ENCODE measurements at regions not wholly inside any gene's neighbourhood (a gene's known extent, or its start where the extent isn't known, plus 50 kb on each side); places are given as distances from the start of the nearest gene placed in this dataset.

- DNase-seq (ENCODE audit: low spot score in 2 of 2), result no peak
- H3K4me1 ChIP-seq, result no peaks in the 10 kb centered on the region
- H3K9me3 ChIP-seq, result no peaks in the 10 kb centered on the region
- 56 to 60% methylated on average over 1 of the region's 1 CpG for WGBS, 2 donors
- no peak for TF ChIP-seq EP300 (IDR thresholded peaks at IDR 0.05)
- H3K27ac ChIP-seq, result peak overlapping the region in 1 of 4 donors; percentile 47
- no peaks in the 10 kb centered on the region for H3K27me3 ChIP-seq
- no peak overlapping the region for H3K4me3 ChIP-seq
- no peaks in the 10 kb centered on the region for H3K36me3 ChIP-seq
Measured at GRCh38 chr1:169052727-169053126, 53.8 kb upstream of the ATP1B1 start.

GRCh38 chr1:169053196-169053595 lies 53.3 kb upstream of the ATP1B1 start:
- H3K36me3 ChIP-seq, result no peaks in the 10 kb centered on the region
- TF ChIP-seq POLR2A (IDR thresholded peaks at IDR 0.05) (no peak), CTCF (IDR thresholded peaks at IDR 0.05) (no peak), EP300 (IDR thresholded peaks at IDR 0.05) (no peak)
- H3K27ac ChIP-seq, result peak overlapping the region in 1 of 4 donors; percentile 47
- H3K27me3 ChIP-seq, result no peaks in the 10 kb centered on the region
- H3K4me3 ChIP-seq, result no peak overlapping the region
- 74 to 76% methylated on average over 4 of the region's 4 CpGs for WGBS, 2 donors
- DNase-seq (ENCODE audit: low spot score in 2 of 2), result no peak
- no peaks in the 10 kb centered on the region for H3K4me1 ChIP-seq
- no peaks in the 10 kb centered on the region for H3K9me3 ChIP-seq

Measured in tibial nerve (tissue), 4 donors.